ENCODE measurements at regions not wholly inside any gene's neighbourhood (a gene's known extent, or its start where the extent isn't known, plus 50 kb on each side); places are given as distances from the start of the nearest gene placed in this dataset.

GRCh38 chr1:19559641-19560040 lies 74.3 kb upstream of the CAPZB start:
- no peak overlapping the region for H2AK5ac ChIP-seq (ENCODE audit: low read length, severe bottlenecking)
- H2BK120ac ChIP-seq (ENCODE audit: low read depth, low read length) = no peak overlapping the region
- H3K4ac ChIP-seq (ENCODE audit: low read depth in 1 of 2, low read length in 2 of 2) = no peak overlapping the region
- no peak overlapping the region for H3K27ac ChIP-seq (ENCODE audit: low read length, poor library complexity, severe bottlenecking)
- no peak overlapping the region for H4K8ac ChIP-seq (ENCODE audit: low read length)
- H3K9ac ChIP-seq (ENCODE audit: low read length) = peak overlapping the region; percentile 74
- no peak overlapping the region for H3K4me3 ChIP-seq (ENCODE audit: insufficient read depth in 1 of 2, low read depth in 1 of 2, low read length in 2 of 2)
- no peaks in the 10 kb centered on the region for H3K4me1 ChIP-seq (ENCODE audit: control insufficient read depth, insufficient read depth, low read depth, low read length)
- H3K9me3 ChIP-seq (ENCODE audit: control insufficient read depth, low read length) = no peaks in the 10 kb centered on the region
- no peak overlapping the region for H4K91ac ChIP-seq (ENCODE audit: low read length)
- DNase-seq = peak; percentile 71
- WGBS = 82% methylated on average over 2 of the region's 2 CpGs
- H3K23ac ChIP-seq (ENCODE audit: low read length in 2 of 2) = no peak overlapping the region
- H3K79me1 ChIP-seq (replicated peaks; ENCODE audit: low read length, poor library complexity, severe bottlenecking) = no peaks in the 10 kb centered on the region
- no peaks in the 10 kb centered on the region for H3K27me3 ChIP-seq (ENCODE audit: control insufficient read depth in 1 of 2, insufficient read depth in 1 of 2, low read length in 2 of 2)
- H3K4me2 ChIP-seq (ENCODE audit: low read length, poor library complexity, severe bottlenecking) = no peak overlapping the region
- H3K18ac ChIP-seq (ENCODE audit: low read depth in 1 of 2, low read length in 2 of 2) = no peak overlapping the region
- H3K14ac ChIP-seq (ENCODE audit: low read length in 2 of 2) = no peak overlapping the region
- H2AFZ ChIP-seq (ENCODE audit: low read depth, low read length) = no peak overlapping the region
- H2BK15ac ChIP-seq (ENCODE audit: low read depth, poor library complexity, severe bottlenecking) = no peak overlapping the region
- H2BK12ac ChIP-seq (ENCODE audit: low read length in 2 of 2) = no peak overlapping the region
- no peak overlapping the region for H2BK5ac ChIP-seq (ENCODE audit: low read depth, low read length, poor library complexity, severe bottlenecking)
- no peaks in the 10 kb centered on the region for H3K36me3 ChIP-seq (ENCODE audit: control insufficient read depth in 1 of 2, insufficient read depth in 2 of 2, low read depth in 1 of 2, low read length in 2 of 2)

GRCh38 chr1:19557609-19558051 lies 72.3 kb upstream of the CAPZB start:
- no peak overlapping the region for H3K27ac ChIP-seq (ENCODE audit: low read length, poor library complexity, severe bottlenecking)
- no peak overlapping the region for H3K4me2 ChIP-seq (ENCODE audit: low read length, poor library complexity, severe bottlenecking)
- H3K9ac ChIP-seq (ENCODE audit: low read length) = no peak overlapping the region
- no peak overlapping the region for H3K4me3 ChIP-seq (ENCODE audit: insufficient read depth in 1 of 2, low read depth in 1 of 2, low read length in 2 of 2)
- H2BK12ac ChIP-seq (ENCODE audit: low read length in 2 of 2) = no peak overlapping the region
- H4K91ac ChIP-seq (ENCODE audit: low read length) = no peak overlapping the region
- H3K79me1 ChIP-seq (replicated peaks; ENCODE audit: low read length, poor library complexity, severe bottlenecking) = no peaks in the 10 kb centered on the region
- WGBS = 70% methylated on average over 1 of the region's 1 CpG
- no peak overlapping the region for H2BK15ac ChIP-seq (ENCODE audit: low read depth, poor library complexity, severe bottlenecking)
- no peak overlapping the region for H2AFZ ChIP-seq (ENCODE audit: low read depth, low read length)
- no peak overlapping the region for H3K4ac ChIP-seq (ENCODE audit: low read depth in 1 of 2, low read length in 2 of 2)
- peak; percentile 22 for DNase-seq
- H3K14ac ChIP-seq (ENCODE audit: low read length in 2 of 2) = no peak overlapping the region
- H3K18ac ChIP-seq (ENCODE audit: low read depth in 1 of 2, low read length in 2 of 2) = no peak overlapping the region
- no peaks in the 10 kb centered on the region for H3K4me1 ChIP-seq (ENCODE audit: control insufficient read depth, insufficient read depth, low read depth, low read length)
- H2BK5ac ChIP-seq (ENCODE audit: low read depth, low read length, poor library complexity, severe bottlenecking) = no peak overlapping the region
- H3K36me3 ChIP-seq (ENCODE audit: control insufficient read depth in 1 of 2, insufficient read depth in 2 of 2, low read depth in 1 of 2, low read length in 2 of 2) = no peaks in the 10 kb centered on the region
- no peak overlapping the region for H4K8ac ChIP-seq (ENCODE audit: low read length)
- peaks cover under 1% of the 10 kb centered on the region for H3K9me3 ChIP-seq (ENCODE audit: control insufficient read depth, low read length)
- no peak overlapping the region for H2BK120ac ChIP-seq (ENCODE audit: low read depth, low read length)
- H3K23ac ChIP-seq (ENCODE audit: low read length in 2 of 2) = no peak overlapping the region
- no peak overlapping the region for H2AK5ac ChIP-seq (ENCODE audit: low read length, severe bottlenecking)
- H3K27me3 ChIP-seq (ENCODE audit: control insufficient read depth in 1 of 2, insufficient read depth in 1 of 2, low read length in 2 of 2) = no peaks in the 10 kb centered on the region

- Histone ChIP-seq H3K9me3 (ENCODE audit: control insufficient read depth, low read length) (peaks cover 11% of the 10 kb centered on the region), H3K9ac (ENCODE audit: low read length) (no peak overlapping the region), H2BK12ac (ENCODE audit: low read length in 2 of 2) (no peak overlapping the region), H3K4me3 (ENCODE audit: insufficient read depth in 1 of 2, low read depth in 1 of 2, low read length in 2 of 2) (no peak overlapping the region), H3K4me1 (ENCODE audit: control insufficient read depth, insufficient read depth, low read depth, low read length) (no peaks in the 10 kb centered on the region), H3K27me3 (ENCODE audit: control insufficient read depth in 1 of 2, insufficient read depth in 1 of 2, low read length in 2 of 2) (no peaks in the 10 kb centered on the region), H4K91ac (ENCODE audit: low read length) (no peak overlapping the region), H3K79me1 (replicated peaks; ENCODE audit: low read length, poor library complexity, severe bottlenecking) (no peaks in the 10 kb centered on the region), H2AK5ac (ENCODE audit: low read length, severe bottlenecking) (no peak overlapping the region), H3K18ac (ENCODE audit: low read depth in 1 of 2, low read length in 2 of 2) (no peak overlapping the region), H3K14ac (ENCODE audit: low read length in 2 of 2) (no peak overlapping the region), H3K4me2 (ENCODE audit: low read length, poor library complexity, severe bottlenecking) (no peak overlapping the region), H2BK15ac (ENCODE audit: low read depth, poor library complexity, severe bottlenecking) (no peak overlapping the region), H2BK5ac (ENCODE audit: low read depth, low read length, poor library complexity, severe bottlenecking) (no peak overlapping the region), H4K8ac (ENCODE audit: low read length) (no peak overlapping the region), H3K27ac (ENCODE audit: low read length, poor library complexity, severe bottlenecking) (no peak overlapping the region), H2AFZ (ENCODE audit: low read depth, low read length) (no peak overlapping the region), H3K4ac (ENCODE audit: low read depth in 1 of 2, low read length in 2 of 2) (no peak overlapping the region), H3K23ac (ENCODE audit: low read length in 2 of 2) (no peak overlapping the region), H2BK120ac (ENCODE audit: low read depth, low read length) (no peak overlapping the region), H3K36me3 (ENCODE audit: control insufficient read depth in 1 of 2, insufficient read depth in 2 of 2, low read depth in 1 of 2, low read length in 2 of 2) (no peaks in the 10 kb centered on the region)
- no peak for DNase-seq
Observed at GRCh38 chr1:19554090-19554489, 68.8 kb upstream of the CAPZB start.

DNA sequence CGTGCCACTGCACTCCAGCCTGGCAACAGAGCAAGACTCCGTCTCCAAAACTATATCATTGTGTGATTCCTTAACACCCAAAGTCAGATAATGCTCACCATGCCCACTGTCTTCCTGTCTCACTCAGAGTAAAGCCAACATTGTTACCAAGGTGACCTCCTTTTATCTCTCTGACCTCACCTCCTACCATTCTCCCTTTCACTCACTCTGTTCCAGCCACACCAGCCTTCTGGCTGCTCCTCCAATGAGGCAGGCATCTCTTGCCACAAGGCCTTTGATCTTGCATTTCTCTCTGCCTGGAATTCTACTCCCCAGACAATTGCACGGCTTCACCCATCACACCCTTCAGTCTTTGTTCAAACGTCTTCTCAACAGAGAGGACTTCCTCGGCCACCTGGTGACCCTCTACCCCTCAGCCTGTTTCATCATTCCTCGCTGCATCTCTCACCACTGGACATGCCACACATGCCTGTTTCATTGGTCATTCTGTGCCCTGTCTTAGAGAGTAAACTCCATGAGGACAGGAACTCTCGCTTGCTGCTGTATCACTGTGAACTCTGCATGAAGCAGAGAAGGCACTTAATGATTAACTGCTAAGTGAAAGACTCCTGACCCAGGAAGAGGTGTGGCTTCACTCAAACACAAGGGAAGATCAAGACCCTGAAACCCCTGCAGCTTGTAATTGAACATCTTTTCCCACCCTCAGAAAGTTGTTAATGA lies 67.1 kb upstream of the CAPZB start:
- DNase-seq = no peak
- Histone ChIP-seq H3K9me3 (ENCODE audit: control insufficient read depth, low read length) (peaks cover 12% of the 10 kb centered on the region), H3K4ac (ENCODE audit: low read depth in 1 of 2, low read length in 2 of 2) (no peak overlapping the region), H2BK120ac (ENCODE audit: low read depth, low read length) (no peak overlapping the region), H3K4me1 (ENCODE audit: control insufficient read depth, insufficient read depth, low read depth, low read length) (no peaks in the 10 kb centered on the region), H2AFZ (ENCODE audit: low read depth, low read length) (no peak overlapping the region), H4K91ac (ENCODE audit: low read length) (no peak overlapping the region), H3K4me2 (ENCODE audit: low read length, poor library complexity, severe bottlenecking) (no peak overlapping the region), H2BK5ac (ENCODE audit: low read depth, low read length, poor library complexity, severe bottlenecking) (no peak overlapping the region), H3K4me3 (ENCODE audit: insufficient read depth in 1 of 2, low read depth in 1 of 2, low read length in 2 of 2) (no peak overlapping the region), H3K27me3 (ENCODE audit: control insufficient read depth in 1 of 2, insufficient read depth in 1 of 2, low read length in 2 of 2) (no peaks in the 10 kb centered on the region), H2AK5ac (ENCODE audit: low read length, severe bottlenecking) (no peak overlapping the region), H4K8ac (ENCODE audit: low read length) (no peak overlapping the region), H3K79me1 (replicated peaks; ENCODE audit: low read length, poor library complexity, severe bottlenecking) (no peaks in the 10 kb centered on the region), H3K14ac (ENCODE audit: low read length in 2 of 2) (no peak overlapping the region), H3K18ac (ENCODE audit: low read depth in 1 of 2, low read length in 2 of 2) (no peak overlapping the region), H3K27ac (ENCODE audit: low read length, poor library complexity, severe bottlenecking) (no peak overlapping the region), H3K23ac (ENCODE audit: low read length in 2 of 2) (no peak overlapping the region), H3K36me3 (ENCODE audit: control insufficient read depth in 1 of 2, insufficient read depth in 2 of 2, low read depth in 1 of 2, low read length in 2 of 2) (no peaks in the 10 kb centered on the region), H2BK15ac (ENCODE audit: low read depth, poor library complexity, severe bottlenecking) (no peak overlapping the region), H3K9ac (ENCODE audit: low read length) (no peak overlapping the region), H2BK12ac (ENCODE audit: low read length in 2 of 2) (no peak overlapping the region)
- WGBS = 74% methylated on average over 7 of the region's 7 CpGs

Measured in mesenchymal stem cell (in vitro differentiated cells and primary cell).